DMS 273 treated with DMSO at 0.1 percent for 48 hours (cell line): ENCODE measurements at regions not wholly inside any gene's neighbourhood (a gene's known extent, or its start where the extent isn't known, plus 50 kb on each side); places are given as distances from the start of the nearest gene placed in this dataset.
A peak's percentile ranks its signal among the peaks of the same experiment; 100 is the strongest.

ENCODE experiments used
- DNase-seq: peaks from one replicate; lab custom pipeline; 2025; lab: John Stamatoyannopoulos, UW

DNA sequence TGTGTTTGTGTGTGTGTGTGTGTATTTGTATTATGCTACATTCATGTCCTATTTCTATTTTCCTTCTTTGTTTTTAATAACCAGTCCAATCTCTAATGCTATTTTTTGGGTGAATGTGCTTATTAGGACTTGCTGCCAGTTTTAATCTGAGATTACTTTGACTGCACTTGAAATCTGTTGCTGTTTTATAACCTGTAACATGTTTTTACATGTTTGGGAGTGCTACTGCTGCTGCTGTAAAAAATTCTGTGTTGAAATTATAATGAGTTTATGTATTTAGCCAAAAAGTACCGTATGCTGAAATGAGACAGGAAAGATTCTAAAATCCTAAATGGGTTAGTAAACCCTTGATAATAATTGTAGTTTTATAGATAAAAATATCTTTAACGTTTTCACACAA, 104.7 kb upstream of the SSBP2 start:
- DNase-seq: peak; percentile 55

DNA sequence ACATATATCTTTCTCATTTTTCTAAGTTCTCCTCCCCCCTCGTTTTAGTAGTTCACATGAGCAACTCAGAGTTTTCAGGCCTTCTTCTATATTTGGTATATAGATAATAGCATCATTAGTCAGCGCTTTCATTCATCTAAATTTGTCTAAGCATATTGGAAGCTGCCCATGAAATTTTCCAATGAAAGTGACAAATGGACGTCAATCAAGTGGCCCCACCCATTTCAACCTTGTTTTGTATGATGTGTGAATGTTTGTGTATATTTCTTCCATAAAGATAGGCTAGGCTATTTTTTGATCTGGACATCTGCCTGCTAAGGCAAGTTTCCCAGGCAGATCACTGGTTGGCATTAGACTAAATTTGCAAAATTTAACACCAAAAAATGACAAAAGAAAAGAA, 104.0 kb upstream of the SSBP2 start:
- DNase-seq: peak; percentile 35

DNA sequence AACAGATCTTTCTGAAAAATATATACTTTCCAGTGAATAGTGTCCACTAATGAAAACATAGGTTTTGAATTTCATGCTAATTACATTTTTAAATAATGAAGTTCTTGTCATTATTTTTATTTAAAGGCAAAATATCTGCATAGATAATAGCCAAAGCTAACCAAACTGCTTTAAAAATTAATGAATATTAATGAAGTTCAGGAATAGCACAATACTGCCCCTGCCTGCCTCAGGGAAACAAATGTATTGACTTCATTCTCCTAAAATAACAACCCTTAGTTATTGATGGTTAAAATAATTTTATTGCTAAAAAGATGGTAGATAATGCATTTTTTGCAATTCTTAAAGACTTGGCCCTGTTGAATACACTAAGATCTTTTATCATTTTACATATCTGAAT, 103.6 kb upstream of the SSBP2 start:
- DNase-seq: no peak

DNA sequence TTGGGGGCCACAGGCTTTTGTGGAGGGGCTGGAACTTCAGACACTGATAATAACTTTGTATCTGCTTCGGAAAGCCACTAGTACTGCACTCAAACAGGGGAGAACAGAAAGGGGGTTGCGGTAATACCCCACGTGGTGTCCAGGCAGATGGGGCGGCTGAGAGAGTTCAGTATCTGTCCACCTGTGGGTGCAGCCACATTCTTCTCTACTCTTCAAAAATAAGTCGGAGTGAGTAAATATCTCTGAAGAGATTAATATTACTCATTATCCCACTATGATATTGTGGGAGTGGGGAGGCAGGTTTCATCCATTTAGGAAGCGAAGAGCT, 102.1 kb upstream of the SSBP2 start:
- DNase-seq: peak; percentile 78

DNA sequence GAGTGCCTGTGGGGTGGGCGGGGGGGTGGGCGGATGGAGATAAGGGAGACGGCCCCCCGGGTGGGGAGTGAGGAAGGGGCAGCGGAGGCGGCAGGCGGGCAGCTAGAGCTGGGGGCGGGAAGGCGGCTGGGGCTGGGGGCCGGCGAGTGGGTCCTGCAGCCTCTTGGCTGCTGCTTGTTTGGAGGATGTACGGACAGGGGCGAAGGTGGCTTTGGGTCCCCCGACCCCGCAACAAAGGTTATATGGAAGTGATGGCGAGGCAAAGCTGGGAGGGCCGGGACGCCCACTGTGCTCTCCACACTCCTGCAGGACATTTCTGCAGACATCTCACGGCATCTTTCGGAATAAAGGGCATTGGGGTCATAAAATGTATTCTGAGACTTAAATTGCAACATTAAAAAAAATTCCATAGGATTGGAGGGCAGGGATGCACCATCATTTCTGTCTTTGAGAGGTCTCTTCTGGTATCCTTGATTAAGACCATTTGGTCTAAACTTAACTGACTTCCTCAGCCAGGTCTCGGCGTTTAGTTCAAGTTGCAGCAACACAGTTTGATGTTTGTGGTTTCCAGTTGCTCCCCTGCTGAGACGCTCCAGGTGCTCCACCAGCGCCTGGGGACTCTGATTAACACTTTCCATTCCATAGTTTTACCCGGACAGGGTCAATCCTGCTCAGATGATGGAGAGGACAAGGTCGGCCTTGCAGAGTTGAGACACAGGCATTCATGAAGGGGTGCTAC, 101.6 kb upstream of the SSBP2 start:
- peak; percentile 78 for DNase-seq

DNA sequence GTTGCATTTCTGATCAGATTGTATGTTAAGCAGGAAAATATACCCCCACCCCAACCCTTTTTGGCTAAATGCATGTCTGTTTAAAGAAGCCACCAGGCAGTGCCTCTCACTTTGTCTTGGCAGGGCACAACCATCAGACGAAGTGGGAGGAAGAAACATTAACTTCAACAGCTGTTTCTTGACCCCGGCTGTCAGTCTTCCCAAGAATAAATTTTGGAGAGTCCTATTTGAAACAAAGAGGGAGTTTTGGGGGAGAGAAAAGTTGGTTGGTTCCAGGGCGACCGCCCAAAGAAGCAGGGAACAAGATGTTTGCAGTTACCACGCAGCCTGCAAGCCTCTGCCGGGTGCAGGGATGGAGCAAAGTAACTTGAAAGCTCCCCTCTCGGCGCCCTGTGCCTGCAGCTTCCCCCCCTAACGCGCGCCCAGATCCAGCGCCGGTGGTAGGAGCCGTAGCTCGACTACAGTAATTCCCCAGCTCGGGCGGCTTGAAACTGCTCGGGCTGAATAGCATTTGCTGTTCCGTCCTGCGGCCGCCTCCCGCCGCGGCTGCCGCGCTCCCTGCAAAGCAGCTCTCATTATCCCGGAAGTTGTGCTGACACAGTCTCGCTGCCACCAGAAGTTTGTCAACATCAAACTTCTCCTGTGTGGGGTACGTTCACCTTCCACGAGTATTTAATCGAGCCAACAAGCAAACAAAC, 100.7 kb upstream of the SSBP2 start:
- peak; percentile 90 for DNase-seq

DNA sequence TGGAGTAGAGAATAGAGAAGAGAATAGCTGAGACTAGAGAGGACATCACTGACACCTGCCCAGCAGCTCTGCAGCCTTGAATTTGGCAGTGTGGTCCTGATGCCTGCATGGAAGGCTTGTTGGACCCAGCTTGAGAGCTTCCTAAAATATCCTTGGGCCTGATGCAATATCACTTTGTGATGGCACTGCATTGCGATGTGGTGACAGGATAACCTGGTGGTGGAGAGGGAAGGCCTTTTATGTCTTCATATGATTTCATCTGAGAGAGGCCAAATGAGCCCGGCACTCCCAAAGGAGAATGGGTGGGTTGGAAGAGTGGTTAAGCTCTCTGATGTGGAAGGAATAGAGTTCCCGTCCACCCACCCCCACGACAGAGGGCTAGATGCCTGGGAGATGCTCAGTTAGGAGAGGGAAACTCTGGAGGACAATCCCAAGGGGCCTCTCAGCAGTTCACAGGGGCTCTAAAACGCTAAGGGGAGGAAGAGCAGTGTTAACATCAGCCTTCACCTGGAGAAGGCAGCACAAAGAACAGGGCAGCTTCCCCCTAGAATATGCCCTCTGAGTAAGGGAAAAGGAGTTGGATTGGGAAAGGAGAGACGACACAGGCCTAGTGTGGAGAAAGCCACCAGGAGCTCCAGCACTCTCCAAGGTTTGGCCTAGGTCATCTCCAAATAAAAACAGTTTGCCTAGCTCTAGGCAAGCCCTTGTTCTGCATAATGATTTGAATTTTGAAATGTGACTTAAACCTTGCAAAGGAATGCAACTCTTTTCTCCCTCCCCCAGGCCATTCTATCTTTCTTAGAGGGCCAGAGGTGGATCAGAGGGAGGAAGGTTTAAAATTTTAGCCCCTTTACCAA, 99.8 kb upstream of the SSBP2 start:
- DNase-seq: no peak

DNA sequence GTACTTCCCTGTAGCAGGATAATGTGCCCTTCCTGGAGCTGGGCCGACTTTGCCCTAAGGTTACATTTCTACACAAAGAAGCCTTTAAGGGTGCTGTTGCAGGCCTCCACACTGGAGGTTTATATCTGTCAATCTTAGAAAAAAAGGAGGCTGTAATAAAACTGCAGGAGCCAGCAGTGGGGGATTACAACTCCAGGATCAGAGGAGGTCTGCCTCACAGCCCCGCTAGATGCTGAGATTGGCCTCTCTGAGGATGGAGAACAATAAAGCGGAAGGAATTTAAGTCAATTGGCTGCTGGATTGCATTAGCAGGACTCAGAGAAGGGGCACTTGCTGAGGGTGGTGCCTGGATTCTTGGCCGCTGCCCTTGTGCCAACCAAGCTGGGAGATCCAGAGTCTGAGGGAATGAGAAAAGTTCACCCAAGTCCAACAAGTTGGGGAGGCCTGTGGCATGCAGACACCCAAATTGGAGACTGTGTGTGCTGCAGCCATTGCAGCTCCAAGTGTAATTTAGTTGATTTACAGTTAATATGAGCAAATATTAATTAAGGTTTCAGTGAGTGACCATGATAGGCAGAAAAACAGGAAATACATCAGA, 99.0 kb upstream of the SSBP2 start:
- no peak for DNase-seq

DNA sequence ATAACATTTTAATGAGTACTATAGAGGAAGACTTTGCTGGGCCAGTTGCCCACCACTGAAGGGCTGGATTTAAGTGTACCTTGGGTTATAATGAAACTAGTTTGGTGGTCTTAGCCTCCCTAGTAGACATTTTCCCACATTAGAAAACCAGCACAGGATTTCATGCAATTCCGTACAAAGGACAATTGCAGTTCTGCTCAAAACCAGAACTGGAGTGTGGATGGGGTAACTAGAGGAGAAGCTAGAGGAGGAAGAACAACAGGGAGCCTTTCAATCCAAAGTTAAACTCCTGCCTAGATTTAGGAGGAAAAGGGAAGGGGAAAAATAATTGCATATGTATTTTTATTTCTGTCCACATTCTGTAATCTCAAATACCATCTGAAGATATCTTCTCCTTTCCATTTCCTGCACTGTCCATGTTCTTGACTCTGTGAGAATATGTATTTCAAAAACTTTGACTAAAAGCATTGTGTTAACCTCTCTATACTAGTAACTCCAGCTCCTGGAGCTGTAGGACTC, 97.5 kb upstream of the SSBP2 start:
- no peak for DNase-seq

DNA sequence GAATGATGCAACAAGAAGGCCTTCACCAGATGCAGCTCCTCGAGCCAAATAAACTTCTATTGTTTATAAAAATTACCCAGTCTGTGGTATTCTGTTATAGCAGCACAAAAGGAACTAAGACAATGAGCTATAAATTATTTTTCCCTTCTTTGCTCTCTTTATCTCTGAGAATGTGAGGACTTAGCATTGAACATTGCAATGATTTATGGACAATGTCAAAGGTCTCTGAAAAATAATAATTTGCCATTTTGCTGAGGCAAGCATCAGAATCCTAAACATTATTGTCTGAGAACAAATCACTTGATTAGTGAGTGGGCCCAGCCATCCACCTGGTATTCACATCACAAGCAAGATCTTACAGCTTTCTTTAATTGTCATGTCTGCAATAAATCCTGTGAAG, 95.4 kb upstream of the SSBP2 start:
- no peak for DNase-seq

DNA sequence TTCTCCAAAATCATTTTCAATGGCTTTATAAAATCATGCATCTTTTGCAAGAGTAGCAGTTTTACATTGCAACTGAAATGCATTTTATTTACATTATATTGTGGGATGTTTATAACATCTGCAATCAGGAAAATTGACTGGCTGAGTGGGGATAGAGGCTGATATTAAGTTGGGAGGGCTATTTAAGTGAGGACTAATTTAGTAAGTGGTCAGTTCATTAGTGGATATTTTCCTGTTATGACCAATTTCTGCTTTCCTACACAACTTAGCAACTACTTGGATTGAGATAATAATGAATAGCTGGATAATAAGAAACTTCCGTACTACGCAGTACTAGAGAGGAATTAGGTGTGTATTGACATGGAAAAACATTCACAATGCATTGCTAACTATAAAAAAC, 92.9 kb upstream of the SSBP2 start:
- no peak for DNase-seq

DNA sequence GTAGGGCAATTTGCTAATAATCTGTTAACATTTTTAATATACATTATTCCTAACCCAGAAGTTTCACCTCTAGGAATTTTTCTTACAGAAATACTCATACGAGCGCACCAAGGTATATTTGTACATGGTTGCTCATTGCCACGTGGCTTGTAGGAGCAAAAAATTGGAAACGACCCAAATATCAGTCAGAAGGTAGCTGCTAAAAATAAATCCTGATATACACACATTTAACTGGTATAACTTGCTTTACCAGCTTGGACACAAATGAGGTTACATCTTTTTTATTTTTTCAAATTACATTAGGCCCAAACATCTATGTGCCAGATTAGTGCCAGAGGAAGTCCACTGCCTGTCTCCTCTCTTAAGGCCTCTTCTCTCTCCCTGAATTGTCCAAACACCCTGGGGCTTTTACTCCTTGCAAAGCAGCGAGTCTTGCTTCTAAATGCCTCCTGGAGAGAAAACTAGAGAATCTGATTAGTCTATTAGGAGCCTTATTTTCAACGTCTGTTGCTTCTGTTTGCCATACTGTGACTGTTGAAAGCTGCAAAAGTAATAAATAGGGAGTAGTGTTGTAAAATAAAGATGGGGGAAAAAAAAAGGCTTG, 92.0 kb upstream of the SSBP2 start:
- DNase-seq: no peak

DNA sequence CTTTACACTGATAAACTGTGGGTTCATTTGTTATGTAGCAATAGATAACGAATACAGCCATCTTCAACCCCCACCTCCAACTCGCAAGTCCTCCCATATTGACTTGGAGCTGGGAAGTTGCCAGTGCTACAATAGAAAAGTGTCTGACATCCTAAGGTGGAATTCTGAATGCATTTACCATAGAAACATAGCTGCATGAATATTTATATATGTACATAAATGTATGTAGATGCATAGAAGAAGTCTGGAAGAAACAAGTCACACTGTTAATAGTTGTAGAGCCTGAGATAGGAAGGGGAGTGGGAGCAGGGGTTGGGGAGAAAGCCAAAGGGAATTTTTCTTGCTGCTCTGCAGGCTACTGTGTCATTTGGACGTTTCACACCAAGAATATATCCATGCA, 88.1 kb upstream of the SSBP2 start:
- no peak for DNase-seq

DNA sequence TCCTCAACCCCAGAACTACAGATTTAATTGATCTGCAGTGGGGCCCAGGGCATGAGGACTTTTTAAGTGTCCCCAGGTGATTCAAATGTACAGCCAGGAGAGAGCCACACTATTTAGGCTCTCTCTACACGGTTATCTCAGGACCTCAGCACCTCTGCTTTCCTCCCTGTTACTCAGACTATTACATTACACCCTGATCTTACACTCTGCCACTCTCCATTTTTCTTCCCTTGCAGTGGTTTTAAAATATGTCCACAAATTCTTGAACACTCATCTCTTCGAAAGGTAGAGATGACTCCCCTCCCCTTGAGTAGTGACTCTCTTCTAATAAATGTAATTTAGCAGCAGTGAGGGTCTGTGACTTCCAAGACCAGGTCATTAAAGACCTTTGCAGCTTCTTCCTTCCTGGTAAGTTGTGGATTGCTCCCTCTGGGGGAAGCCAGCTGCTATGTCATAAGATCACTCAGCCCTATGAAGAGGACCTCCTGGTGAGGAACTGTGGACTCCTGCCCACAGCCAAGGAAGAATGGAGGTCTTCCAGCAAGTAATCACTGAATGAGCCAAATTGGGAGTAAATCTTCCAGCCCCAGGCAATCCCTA, 87.5 kb upstream of the SSBP2 start:
- no peak for DNase-seq

DNA sequence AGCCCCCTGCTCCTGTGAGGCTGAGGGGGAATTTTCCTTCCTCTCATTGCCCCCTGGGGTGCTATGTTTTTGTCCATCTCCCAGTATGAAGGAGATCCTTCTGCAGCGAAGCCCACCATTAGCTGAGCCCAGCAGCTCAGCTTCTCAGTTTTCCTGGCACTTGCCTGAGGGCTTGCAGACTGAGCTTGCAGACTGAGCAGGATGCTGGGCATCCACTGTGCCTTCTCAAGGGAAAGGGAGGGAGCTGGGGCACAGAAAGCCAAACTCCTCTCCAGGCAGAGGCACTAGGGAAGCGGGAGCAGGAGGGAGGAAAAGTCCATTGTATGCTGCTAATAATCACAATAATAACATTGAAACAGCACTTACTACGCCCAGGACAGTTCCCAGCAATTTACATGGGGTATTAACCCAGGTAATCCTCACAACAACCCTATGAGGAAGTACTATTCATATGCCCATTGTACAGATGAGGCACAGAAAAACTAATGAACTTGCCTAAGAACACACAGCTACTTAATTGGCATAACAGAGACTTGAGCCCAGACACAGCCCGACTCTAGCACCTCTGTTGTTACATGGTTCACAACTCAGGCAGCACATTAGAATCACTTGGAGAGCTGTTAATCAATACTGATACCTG, 86.9 kb upstream of the SSBP2 start:
- no peak for DNase-seq

DNA sequence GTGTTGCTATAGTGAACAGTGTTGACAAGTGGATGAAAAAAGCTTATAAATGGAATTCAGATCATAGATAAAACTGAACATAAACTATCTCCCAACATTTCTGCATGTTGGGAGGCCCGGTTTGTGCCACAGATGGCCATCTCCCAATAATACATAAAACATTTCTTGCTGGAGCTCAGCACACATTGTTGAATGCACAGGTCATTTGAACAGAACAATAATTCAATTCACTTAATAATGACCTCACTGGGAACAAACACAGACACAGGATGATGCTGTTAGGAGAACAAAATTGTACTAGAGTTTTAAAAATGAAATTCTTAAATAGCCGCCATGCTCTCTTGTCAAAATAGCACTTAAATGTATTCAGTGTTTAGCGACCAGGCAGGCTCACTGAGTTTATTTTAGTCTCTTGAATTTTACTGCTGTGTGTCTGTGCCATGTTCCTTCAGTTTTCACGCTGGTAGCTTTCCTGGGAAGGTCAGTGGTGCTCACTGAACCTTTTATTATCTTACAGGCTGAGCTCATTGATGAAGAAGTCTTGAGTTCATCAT, 85.0 kb upstream of the SSBP2 start:
- DNase-seq: no peak

DNA sequence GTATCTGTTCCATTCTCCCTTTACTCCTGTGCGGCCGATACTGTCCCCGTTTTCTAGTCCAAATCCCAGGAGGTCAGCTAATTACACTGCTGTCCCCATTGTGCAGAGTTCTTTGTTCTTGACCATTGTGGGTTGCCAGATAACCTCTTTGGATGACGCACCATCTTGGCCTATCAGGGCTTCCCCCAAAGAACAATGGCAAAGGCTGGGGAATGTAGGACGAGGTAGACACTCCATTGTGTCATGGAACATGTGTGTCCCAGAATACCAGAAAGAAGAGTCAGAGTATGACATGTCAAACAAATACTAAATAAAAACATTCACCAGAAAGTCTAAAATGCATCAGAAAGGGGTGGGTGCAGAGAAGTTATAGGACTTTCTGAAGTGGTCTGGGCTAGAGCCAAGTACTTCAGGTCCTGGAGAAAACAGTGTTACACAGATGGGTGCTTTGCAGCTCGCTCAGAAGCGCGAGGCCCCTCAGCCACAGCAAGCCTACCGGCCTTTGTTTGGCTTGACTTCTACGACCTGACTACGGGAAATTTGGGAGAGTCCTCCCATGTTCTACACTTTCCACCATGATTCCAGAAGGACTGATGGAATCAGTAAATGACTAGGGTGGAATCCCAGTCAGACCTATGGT, 83.2 kb upstream of the SSBP2 start:
- no peak for DNase-seq

DNA sequence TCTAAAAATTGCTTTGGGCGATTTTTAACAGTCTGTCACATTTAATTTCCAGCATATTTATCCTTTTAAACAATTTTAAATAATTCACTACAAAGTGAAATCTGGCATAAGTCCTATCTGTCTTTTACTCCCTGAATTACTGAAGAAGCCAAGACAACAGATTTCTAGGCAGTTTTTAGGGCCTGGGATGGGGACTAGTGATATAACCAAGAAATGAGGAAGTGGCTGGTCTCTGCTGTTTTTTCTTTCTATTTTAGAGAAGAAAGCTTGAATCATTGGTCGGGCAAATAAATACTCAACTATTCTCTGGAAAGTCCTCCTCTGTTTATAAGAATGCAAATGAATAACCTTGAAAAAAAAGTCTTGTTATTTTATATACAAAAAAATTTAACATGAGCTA, 79.7 kb upstream of the SSBP2 start:
- no peak for DNase-seq

DNA sequence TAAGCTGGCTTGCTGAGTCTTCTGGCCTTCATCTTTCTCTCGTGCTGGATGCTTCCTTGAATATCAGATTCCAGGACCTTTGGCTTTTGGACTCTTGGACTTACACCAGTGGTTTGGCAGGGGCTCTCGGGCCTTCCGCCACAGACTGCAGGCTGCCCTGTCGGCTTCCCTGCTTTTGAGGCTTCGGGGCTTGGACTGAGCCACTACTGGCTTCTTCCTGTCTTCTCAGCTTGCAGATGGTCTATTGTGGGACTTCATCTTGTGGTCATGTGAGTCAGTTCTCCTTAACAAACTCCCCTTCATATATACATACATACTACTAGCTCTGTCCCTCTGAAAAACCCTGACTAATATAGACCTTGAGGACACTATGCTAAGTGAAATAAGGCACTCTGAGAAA, 78.3 kb upstream of the SSBP2 start:
- no peak for DNase-seq

DNA sequence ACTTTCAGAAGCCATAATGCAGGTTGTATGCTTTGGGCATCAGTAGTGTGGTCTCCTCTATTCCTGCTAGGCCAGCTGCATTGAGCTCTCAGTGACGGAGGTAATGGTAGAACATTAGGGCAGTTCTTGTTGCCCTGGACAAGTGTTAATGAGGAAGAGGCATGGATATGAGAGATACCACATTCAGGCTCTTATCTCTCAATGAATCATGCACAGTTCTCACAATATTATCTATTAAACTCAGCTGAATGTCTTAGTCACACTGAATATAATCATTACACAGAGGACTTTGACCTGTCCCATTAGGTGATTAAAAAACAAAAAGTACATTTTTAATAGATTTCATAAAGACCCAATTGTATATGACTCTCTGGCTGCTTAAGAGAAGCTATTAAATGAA, 76.6 kb upstream of the SSBP2 start:
- DNase-seq: no peak
